NCI-H524 treated with DMSO at 0.1 percent for 48 hours (cell line): ENCODE measurements at regions not wholly inside any gene's neighbourhood (a gene's known extent, or its start where the extent isn't known, plus 50 kb on each side); places are given as distances from the start of the nearest gene placed in this dataset.

Experiments used
- DNase-seq: peaks from one replicate; lab custom pipeline; 2025; lab: John Stamatoyannopoulos, UW

DNA sequence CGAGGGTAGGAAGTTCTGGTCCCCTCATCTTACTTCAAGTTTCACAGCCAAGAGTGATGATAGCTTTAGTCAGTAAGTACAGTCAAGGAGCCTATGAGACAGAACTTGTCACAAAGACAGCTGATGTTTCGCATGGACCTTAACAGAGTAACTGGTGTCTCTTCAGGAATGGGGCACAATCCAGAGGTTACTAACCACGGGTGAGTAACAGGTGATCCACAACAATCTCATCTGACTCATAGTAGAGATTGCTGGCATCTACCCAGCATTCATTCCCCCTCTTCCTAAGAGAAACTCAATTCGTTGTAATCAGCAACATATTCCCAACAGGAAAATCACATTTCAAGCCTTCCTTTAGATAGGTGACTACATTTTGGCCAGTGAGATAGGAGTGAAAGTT is 126.7 kb downstream of the SNX18 start:
- DNase-seq = no peak

- no peak for DNase-seq
Measured at GRCh38 chr5:54643685-54644106, 126.1 kb downstream of the SNX18 start.

- DNase-seq = no peak
Measured at GRCh38 chr5:54639621-54640020, 122.1 kb downstream of the SNX18 start.

DNA sequence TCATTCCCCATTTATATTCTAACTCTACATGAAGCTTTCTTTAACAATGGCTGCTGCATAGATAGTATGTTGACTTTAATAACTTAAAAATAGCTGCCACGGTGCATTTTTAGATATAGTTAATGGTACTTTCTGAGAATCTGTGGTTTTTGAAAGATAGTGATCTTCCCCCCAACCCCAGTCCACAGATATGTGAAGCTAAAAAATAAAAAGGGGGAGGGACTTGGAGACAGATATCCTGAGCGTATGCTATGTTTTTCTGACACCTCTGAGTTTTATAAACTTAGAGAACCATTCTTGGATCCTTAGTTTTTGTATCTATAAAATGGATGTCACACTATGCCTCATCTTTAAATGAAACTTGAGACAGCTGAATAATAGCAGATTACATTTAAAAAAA is 120.5 kb downstream of the SNX18 start:
- no peak for DNase-seq

DNA sequence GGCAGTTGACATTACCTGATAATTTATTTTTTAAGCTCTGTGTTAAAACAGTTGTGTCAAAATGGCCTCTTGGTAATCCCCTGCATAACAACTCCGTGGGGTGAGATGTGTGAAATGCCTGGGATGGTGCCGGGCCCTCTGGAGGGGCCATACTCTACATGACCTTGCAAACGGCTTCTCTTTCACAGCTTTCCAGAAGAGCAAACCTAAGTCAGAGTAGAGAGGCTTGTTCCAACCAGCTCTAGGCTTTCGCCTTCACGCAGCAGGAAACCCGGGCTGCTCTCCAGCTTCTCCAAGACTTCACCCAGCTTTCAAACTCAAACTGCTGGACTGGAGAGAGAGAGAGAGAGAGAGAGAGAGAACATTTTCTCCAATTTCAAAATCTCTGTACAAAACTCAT is 120.1 kb downstream of the SNX18 start:
- DNase-seq = no peak

GRCh38 chr5:54634089-54634488 is 116.5 kb downstream of the SNX18 start:
- DNase-seq = no peak

DNA sequence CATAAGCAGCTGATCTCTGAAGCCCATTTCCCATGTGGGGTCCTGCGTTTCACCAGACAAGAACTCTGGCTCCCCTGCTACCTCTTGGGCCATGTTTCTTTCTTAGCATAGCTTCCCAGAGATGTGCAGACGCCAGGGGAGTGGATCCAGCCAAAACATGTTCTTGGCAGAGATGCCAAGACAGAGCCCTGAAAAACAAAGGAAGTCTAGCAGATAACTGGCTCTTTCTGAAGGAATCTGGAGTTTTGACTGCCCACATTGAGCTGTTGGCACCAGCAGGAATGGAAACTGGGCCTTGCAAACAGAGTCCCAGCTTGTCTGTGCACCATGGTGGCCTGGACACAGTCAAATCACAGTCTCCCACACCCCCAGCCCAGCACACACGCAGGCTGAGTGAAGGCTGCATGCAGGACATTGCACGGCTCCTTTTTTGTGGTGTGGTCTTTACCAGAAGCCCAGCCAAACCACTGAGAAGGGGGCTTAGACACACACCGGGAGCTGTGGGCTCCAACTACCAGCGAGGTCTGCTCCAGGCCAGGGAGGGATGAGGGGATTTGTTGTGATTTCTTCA is 114.7 kb downstream of the SNX18 start:
- DNase-seq = no peak

DNA sequence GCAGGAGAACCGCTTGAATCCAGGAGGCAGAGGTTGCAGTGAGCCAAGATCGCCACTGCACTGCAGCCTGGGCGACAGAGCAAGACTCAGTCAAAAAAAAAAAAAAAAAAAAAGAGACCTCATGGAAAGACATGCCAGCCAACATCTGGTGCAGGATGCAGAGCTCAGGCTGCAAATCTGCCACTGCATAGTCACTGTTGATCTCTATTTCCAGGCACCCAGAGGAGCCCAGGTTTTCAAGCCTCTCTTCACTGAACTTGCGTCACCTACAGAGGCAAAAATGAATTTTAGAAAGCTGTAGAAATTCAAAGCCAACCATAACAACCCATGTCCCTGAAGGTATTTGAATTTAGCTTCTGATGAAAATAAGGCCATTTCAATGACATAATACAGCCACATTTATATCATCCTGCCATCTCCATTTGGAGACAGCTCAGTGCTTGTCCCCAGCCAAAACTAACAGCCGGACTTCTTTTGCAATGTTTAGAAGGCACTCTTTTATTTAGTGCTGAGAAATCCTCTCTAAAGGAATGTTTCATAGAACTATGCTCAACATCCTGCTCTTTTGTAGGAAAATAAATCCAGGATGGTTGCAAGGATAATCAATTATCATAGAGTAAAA is 113.3 kb downstream of the SNX18 start:
- no peak for DNase-seq

DNA sequence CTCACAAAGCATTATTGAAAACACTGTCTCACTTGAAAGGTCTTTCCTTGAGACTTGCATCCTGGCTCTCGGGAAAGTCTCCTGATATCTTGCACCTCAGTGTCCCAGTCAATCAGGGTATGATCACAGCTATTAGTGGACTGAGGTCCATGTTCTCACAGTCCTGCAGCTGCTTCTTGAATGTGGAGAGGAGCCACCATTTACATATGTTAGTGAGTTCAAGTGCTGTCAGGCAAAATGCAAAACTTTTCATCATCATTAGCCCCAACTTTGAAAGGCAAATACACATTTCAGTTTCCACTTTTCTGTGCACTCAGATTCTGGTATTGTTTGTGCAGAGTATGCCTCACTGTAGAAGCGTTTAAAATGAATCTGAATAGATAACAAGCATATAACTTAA is 111.6 kb downstream of the SNX18 start:
- DNase-seq = no peak

GRCh38 chr5:54628050-54628449 is 110.5 kb downstream of the SNX18 start:
- DNase-seq = no peak

DNA sequence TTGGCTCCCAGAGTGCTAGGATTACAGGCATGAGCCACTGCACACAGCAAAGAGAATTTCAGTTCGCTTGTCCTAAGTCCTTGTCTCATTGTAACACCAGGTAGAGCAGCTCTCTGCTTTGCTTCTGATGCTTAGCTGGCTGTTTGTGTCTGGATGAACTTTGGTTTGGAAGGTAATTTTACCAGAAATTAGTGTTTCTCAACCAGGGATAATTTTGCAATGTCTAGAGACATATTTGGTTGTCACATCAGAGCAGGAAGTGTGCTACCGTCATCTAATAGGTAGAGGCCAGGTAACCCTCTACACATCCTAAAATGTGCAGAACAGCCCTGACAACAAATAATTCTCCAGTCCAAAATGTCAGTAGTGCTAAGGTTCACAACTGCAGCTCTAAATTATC is 108.8 kb downstream of the SNX18 start:
- DNase-seq = no peak

DNA sequence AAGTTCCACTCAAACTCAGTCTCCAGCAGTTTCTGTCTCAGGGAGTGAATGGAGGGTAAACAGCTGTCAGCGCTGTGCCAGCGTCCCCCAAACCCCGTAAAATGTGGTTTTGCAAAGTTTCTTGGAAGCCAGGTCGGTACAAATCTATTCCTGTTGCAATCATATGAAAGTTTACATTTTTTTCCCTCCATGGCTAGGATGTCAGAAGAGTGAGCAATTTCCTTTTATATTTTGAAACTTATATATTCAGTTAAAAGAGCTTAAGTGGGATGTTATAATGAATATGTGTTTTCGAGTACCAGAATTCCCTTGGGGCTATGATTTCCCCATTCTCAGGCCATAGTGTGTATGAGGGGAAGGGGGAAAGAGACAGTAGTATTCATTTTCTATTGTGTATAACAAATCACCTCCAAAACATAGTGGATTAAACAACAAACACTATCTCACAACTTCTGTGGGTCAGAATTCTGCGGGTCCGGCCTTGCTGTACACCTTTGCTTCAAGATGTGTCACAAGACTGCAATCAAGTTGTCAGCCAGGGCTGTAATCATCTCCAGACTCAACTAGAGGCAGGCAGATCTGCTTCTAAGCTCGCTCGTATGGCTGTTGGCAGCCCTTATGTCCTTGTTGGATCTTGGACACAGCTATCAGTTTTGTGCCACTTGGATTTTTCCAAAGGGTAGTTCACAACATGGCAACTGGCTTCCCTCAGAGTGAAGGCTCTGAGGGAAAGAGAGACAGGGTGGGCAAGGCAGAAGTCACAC is 107.4 kb downstream of the SNX18 start:
- no peak for DNase-seq

GRCh38 chr5:54621709-54622108 is 104.2 kb downstream of the SNX18 start:
- no peak for DNase-seq

GRCh38 chr5:54621048-54621447 is 103.5 kb downstream of the SNX18 start:
- DNase-seq = no peak

DNA sequence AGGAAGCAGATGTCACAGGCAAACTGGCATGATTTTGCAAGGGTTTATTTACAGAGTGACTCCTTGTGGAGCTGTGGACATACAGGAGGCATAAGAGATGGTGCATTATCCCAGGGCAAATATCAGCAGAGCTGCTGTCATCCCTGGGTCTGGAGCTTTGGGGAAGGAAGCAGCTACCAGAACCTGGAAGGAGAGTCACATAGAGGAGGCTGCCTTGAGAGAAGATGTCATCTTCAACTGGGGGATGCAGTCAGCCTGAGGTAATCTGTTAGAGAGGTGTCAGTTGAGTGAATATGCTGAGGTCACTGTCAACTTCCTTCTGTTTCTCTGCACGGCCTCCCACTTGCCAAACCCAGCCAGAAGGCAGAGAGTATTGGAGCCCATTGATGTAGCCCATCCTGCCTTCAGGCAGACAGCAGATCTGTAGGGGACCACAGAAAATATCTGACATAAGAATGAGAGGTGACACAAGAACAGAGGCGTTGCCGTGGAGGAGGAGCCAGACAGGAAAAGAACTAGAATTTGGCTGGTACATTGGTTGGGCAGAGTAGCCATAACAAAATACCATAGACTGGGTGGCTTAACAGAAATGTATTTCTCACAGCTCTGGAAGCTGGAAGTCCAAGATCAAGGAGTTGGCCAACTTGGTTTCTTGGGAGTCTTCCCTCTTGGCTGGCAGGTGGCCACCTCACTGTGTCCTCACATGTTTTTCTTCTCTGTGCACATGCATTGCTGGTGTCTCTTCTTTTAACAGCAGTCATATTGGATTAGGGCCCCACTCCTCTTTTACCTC is 102.8 kb downstream of the SNX18 start:
- DNase-seq = no peak

DNA sequence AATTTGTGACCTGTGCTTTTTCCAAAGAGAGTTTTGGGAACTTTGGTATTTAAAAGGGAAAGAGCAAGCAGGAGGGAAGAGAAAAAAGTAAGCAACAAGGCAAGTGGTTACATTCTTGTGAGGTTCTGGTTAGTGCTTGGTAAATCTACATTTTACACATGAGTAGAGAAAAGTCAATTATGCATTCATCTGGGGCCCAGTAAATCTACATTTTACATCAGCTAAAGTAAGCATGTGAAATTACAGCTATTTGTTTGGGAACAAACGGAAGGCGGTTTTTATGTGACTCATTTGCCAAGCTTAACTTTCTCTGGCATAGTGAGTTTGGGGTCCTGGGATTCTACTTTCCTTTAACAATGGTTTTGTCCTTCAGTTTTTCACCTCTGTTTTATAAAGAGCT is 102.2 kb downstream of the SNX18 start:
- DNase-seq = no peak

DNA sequence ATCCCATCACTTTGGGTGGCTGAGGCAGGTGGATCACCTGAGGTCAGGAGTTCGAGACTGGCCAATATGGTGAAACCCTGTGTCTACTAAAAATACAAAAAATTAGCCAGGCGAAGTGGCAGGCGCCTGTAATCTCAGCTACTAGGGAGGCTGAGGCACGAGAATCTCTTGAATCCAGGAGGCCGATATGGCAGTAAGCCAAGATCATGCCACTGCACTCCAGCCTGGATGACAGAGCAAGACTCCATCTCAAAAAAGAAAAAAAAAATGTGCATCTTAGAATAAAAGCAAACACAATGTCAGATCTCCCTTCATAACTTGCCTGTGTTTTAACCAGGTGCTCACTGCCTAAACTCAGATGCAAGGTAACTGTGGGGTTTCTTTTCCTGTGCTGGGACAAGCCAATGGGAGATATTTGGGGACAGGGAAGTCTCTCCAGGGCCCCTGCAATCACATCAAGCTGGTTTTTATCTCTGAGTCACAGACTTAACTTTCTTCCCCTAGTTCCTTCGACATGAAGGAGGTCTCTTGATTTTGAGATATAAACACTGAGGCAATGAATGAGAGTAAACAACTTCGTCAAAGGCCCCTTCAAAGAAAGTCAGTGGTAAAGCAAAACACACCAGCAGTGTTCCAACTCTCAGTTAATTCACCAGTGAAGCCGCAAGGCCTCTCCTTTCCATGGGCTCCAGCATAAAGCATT is 99.1 kb downstream of the SNX18 start:
- no peak for DNase-seq

- no peak for DNase-seq
Measured at GRCh38 chr5:54616031-54616430, 98.5 kb downstream of the SNX18 start.

- no peak for DNase-seq
Measured at GRCh38 chr5:54615381-54615780, 97.8 kb downstream of the SNX18 start.

DNA sequence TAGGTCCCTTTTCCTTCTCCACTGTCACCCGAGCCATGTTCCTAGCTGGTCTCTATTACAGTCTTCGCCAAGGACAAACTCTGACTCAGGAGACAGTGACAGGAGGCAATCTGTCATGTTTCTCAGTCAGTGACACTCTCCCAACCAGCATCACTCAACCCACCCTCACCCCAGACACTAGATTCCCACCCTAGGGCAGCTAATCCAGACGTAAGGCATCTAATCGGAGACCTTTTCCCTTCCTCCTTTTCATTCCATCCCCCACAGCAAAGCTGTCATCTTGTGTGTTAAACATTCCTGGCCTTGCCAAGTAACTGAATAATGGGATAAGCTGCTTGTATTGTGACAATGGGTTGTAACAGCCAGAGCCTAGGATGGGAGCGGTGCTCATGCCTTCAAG is 95.2 kb downstream of the SNX18 start:
- no peak for DNase-seq

DNA sequence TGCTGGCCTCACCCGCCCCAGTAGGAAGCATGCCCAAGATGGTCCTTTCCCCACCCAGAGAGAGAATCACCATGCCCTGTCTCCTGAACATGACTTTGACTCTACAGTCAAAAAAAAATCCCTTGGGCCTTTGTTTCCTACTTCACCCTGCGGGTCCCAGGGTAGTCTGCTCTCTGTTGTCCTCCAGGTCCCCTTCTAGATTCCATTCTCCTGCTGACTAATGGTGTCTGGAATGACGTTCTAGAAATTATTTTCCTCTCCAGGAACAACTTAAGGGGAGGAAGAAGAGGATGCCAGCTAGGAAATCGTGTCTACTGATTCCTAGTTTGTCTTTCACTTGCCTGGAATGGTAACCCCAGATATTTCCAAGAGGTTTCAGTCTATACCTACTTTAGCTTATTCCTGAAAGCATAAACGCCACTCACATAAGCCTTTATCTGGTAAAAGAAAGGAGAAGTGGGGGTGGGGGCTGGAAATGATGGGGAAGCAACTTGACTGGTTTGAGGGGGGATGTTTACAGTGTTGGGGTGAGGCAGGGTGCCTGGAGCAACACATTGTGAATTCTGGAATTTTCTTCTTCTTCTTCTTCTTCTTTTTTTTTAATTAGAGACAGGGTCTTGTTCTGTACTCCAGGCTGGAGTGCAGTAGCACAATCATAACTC is 93.9 kb downstream of the SNX18 start:
- DNase-seq = no peak
